ENCODE measurements at regions not wholly inside any gene's neighbourhood (a gene's known extent, or its start where the extent isn't known, plus 50 kb on each side); places are given as distances from the start of the nearest gene placed in this dataset.
"Not testable (repeated sequence)": the region's sequence is repeated elsewhere in the genome, so short reads cannot be mapped to it uniquely, and the experiment has no call there.

DNA sequence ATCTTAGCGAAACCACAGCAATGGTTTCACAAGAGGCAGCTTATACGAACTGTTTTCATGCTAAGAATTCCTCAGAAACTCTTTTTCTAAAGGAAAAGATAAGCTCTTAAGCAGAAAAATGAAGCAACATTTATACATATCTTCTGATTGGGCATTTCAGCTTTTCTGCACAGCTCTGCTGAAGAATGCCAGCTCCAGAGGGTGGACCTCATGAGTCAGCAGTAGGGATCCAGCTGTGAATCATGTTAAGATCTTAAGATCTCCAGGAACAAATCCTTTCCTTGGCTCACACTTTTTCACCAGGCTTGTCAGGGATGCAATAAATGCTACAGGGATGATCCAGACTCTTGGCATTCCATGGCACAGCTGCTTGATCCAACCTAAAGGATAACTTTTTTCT, 477.1 kb upstream of the CCDC196 start:
- peak; percentile 80 for DNase-seq (ENCODE audit: low read depth)
- TF ChIP-seq, protein P1, sequence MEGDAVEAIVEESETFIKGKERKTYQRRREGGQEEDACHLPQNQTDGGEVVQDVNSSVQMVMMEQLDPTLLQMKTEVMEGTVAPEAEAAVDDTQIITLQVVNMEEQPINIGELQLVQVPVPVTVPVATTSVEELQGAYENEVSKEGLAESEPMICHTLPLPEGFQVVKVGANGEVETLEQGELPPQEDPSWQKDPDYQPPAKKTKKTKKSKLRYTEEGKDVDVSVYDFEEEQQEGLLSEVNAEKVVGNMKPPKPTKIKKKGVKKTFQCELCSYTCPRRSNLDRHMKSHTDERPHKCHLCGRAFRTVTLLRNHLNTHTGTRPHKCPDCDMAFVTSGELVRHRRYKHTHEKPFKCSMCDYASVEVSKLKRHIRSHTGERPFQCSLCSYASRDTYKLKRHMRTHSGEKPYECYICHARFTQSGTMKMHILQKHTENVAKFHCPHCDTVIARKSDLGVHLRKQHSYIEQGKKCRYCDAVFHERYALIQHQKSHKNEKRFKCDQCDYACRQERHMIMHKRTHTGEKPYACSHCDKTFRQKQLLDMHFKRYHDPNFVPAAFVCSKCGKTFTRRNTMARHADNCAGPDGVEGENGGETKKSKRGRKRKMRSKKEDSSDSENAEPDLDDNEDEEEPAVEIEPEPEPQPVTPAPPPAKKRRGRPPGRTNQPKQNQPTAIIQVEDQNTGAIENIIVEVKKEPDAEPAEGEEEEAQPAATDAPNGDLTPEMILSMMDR (IDR thresholded peaks at IDR 0.05; ENCODE audit: control insufficient read depth, insufficient read depth, low read depth, low read length, missing control alignments) = no peak
- H3K4me3 ChIP-seq (ENCODE audit: control insufficient read depth, low read depth, low read length) = no peak overlapping the region

DNA sequence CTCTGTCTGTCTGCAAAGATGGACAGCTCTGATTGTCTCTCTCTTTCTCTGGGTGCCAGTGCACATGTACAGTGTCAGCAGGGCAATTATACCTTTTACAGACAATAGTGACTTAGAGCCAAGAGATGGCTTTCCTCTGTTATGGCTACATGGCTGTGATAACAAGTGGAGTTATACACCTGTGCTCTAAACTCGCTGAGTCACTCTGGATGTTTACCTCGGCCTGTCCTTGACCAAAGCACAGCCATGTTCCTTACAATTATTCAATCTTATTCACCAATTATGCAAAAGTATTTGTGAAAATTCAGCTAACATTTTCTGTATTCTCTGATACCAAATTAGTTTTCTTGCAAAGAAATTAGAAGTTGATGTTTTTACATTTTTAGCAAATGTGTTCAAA, 475.5 kb upstream of the CCDC196 start:
- H3K4me3 ChIP-seq (ENCODE audit: control insufficient read depth, low read depth, low read length) = no peak overlapping the region
- DNase-seq (ENCODE audit: low read depth) = no peak
- TF ChIP-seq, protein P1 (IDR thresholded peaks at IDR 0.05; ENCODE audit: control insufficient read depth, insufficient read depth, low read depth, low read length, missing control alignments) = no peak

DNA sequence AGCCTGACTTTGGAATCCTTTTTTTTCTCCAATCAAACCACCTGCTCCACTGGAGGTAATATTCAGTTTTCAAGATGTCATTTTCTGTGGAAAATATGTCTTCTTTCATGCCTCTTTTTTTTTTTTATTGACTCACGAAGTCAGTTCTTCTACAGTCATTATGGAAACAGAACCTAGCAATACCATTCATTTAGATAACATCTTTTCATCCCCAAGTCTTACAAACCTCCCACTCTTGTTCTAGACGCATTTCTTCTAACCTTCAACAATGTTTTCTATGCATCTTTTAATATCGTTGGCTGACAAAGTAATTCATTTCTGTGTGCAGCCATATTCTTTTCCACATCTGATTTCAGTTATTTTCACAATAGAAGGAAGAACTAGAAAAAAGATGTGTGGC, 474.3 kb upstream of the CCDC196 start:
- H3K4me3 ChIP-seq (ENCODE audit: control insufficient read depth, low read depth, low read length) = no peak overlapping the region
- TF ChIP-seq, protein P1 (IDR thresholded peaks at IDR 0.05; ENCODE audit: control insufficient read depth, insufficient read depth, low read depth, low read length, missing control alignments) = no peak
- DNase-seq (ENCODE audit: low read depth) = no peak

DNA sequence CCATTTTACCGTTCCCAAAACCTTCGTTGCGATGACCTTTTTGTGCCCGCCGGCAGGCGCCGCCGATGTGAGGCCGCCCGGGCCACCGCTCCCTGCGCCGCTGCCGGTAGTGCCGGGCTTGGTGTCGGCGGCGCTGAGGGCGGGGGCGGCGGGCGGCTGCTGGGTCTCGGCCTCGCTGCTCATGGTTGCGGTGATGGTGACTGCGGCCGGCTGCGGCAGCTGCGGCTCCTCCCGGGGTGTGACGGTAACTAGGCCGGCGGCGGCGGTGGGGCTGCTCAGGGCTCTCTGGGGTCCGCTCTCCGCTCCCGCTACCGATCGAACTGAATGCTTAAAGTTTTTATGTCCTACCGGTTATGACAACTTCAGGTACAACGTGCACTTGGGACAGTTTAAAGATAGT, 472.6 kb upstream of the CCDC196 start:
- not testable (repeated sequence) for H3K4me3 ChIP-seq (ENCODE audit: control insufficient read depth, low read depth, low read length); DNase-seq (ENCODE audit: low read depth)

DNA sequence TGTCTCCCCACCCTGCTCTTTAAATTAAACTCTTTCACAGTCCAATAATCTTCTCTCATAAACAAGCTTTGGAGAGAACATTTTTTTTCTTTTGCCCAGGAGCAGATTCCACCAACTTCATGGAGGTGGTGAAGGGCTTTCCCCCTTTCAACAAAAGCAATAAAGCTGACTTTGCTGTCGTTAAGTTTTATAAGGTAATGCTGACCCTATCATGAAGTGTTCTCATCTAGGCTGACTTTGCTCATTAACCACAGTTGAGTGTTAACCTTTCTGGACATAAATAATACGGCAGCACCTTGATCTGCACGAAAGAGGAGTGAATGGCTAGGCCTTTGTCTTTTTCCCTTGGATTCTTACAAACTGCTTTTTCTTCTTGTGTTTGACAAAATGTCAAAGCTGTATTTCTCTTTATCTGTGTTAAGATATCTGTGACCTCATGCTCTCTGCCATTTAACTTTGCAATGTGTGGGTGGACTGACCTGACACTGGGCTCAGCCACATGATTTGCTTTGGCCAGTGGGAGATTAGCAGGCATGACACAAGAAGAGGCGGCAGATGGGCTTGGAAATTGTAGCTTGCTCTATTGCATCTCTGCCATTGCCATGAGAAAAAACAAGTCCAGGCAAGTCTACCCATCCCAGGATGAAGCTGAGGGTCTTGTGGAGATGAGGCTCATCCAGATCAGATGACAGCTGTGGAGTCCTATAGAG, 470.9 kb upstream of the CCDC196 start:
- H3K4me3 ChIP-seq (ENCODE audit: control insufficient read depth, low read depth, low read length) = no peak overlapping the region
- DNase-seq (ENCODE audit: low read depth) = no peak
- TF ChIP-seq, protein P1 (IDR thresholded peaks at IDR 0.05; ENCODE audit: control insufficient read depth, insufficient read depth, low read depth, low read length, missing control alignments) = no peak

DNA sequence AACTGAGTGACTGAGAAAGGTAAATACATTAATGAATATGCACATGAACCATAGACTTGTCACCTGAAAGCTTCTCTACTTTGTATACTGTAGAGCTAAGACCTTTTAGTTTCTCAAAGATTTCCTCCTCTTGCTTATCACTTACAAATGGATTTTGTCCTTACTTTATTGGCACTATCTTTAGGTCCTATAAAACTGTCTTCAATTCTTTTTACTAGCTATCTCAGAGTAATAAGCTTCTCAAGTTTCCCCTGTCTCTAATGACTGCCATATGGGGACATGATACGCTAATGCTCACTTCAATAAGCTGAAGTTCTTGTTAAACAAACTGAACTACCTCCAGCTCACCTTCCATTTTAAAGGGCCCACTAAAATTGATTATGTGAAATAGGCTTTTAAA, 468.2 kb upstream of the CCDC196 start:
- TF ChIP-seq, protein P1 (IDR thresholded peaks at IDR 0.05; ENCODE audit: control insufficient read depth, insufficient read depth, low read depth, low read length, missing control alignments) = no peak
- H3K4me3 ChIP-seq (ENCODE audit: control insufficient read depth, low read depth, low read length) = no peak overlapping the region
- no peak for DNase-seq (ENCODE audit: low read depth)

DNA sequence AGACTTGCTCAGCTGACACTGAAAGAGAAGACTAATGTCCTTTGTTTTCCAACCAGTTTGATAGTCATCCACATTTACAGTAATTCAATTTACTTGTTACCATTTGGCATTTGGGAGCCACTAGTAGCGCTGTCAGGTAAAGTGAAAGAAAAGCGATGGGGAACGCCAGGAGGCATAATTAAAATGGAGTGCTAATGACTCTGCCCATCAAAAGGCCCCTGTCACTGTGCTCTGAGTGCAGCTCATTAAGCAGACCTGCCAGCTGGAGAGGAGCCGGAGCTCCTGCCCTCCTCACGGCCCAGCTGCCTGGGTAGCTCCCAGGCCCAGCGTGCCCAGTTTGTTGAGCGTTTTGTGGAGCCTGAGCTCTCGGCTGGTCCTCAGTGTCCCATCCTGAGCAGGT, 463.6 kb upstream of the CCDC196 start:
- no peak overlapping the region for H3K4me3 ChIP-seq (ENCODE audit: control insufficient read depth, low read depth, low read length)
- no peak for DNase-seq (ENCODE audit: low read depth)
- TF ChIP-seq, protein P1 (IDR thresholded peaks at IDR 0.05; ENCODE audit: control insufficient read depth, insufficient read depth, low read depth, low read length, missing control alignments) = no peak

Data from AG09309 (cell line).